Stimulated activated CD4-positive, alpha-beta T cell treated with anti-CD3 and anti-CD28 coated beads, TNF-alpha, amount 100 ng/mL, for 24 hours (primary cell): ENCODE measurements at regions not wholly inside any gene's neighbourhood (a gene's known extent, or its start where the extent isn't known, plus 50 kb on each side); places are given as distances from the start of the nearest gene placed in this dataset.

ENCODE experiments used
- DNase-seq, 3 experiments: peaks; one replicate each; pipeline ENCODE4 v3.0.0-alpha.2; 2020; ENCODE audit warnings: low read depth in 3 of 3

GRCh38 chr7:148950806-148951205 lies 66.7 kb upstream of the EZH2 start:
- no peak for DNase-seq

DNA sequence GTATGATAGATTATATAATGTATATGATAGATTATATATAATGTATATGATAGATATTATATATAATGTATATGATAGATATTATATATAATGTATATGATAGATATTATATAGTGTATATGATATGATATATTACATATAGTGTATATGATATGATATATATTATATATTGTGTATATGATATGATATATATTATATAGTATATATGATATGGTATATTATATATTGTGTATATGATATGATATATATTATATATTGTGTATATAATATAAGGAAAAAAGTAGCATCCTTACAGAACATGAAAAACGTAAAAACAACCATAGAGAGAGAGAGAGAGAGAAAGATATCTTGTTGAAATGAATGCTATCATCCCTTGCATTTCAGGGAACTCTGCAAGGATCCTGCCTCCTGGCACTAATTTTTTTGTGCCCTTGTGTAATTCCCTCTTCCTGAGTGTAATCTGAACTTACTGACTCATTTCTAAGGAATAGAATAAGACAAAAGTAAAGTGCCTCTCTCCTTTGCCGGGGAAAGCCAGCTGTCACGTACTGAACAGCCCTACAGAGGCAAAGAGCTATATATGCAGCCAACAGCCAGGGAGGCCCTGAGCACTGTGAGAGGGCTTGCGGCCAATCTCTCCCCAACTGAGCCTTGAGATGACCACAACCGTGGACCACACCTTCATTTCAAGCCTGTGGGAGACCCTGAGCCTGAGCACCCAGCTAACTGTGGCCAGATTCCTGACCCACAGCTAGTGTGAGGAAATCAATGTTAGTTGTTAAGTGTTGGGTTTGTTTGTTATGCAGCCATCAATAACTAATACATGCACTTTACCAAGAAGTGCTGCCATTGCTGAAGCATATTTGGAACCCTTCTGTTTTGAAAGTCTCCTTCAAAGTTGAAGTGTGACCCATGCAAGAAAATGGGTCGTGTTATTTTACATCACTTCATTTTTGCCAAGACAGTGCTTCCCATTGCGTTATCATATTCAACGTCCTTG lies 61.1 kb upstream of the EZH2 start:
- DNase-seq = no peak

GRCh38 chr7:148941598-148942275 lies 57.6 kb upstream of the EZH2 start:
- peak; percentile 43 to 64 (median 48) for DNase-seq

DNA sequence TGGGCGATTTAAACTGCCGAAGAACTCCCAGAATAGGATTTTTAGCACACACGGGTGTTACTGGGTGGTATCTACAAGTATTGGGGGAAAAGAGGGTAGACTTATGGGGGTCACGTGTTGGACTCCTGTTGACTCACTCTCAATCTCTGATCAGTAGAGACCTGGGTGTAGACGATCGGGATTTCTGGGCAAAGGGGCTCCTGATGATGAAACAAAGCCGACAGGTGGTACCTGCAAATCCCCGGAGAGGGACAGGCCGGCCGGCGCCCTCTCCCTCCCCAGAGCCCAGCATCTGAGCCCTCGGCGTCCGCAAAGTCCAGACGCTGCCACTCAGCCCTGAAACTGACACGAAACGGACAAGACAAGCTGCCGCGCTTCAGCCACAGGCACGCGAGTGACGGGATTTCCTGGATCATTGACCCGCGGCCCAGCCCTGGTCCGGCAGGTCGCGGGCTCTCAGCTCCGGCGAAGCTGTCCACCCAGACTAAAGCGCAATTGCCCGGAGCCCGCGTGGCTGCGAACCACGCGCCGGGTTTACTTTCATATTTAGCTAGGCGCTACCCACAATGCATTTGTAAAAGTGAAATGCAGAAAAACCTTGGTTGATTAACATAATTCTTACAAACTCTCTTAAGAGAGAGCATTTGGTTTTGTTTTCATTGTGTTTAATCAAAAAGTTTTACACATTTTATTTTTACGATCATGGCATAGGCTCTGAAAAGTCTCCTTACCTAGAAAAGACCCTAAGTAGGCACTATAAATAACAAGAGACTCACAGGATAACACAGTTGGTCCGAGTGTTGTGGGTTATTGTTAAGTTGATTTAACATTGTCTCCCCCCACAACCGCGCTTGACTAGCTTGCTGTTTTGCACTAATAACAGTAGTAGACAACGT lies 56.9 kb upstream of the EZH2 start:
- peak; percentile 40 to 58 (median 41) for DNase-seq

DNA sequence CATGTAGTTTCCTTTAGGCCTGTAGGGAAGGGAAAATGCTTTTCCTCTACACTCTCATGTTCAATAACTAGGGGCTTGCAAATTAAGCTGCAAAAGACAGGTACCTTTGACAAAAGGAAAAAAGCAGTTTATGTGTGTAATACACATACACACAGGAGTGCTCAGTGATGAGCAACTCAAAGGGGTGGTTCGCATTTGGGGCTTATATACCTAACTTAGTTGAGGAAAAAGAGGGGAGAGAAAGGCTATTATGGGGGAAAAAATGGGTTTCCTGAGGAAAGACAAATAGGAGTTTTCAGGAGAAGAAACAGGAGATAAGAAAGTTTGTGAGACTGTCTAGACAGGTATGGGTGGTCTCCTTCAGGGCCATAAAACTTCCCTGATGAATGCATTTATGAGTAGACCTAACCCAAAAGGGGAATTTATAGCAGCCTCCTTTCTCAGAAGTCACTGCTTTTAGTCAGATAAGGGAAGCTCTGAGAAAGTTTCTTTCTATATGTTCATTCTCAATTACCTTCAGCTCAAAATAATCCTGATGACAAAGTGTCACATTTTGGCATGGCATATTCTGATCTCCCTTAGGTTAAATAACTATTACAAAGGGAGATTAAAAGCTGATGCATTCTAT lies 55.2 kb upstream of the EZH2 start:
- no peak for DNase-seq

DNA sequence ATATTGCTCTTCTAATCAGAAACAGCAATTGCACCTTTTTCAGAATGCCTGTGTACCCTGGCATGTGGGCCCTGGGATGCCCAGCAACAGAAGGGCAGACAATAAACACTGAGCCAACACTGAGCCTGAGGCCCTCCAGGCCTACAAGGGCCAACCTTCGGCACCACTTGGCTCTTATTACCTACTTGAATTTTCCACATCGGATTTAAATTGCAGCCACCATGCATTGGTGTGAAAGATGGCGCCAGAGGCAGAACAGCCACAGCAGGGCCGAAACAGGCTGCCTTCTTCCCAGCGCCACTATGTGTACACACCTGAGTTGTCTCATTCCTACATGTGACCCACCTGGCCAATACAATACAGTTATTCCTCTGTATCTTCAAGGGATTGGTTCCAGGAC lies 51.4 kb upstream of the EZH2 start:
- DNase-seq = no peak
